Endothelial cell of umbilical vein (primary cell): ENCODE measurements at regions not wholly inside any gene's neighbourhood (a gene's known extent, or its start where the extent isn't known, plus 50 kb on each side); places are given as distances from the start of the nearest gene placed in this dataset.

Experiments used
- EZH2 ChIP-seq: IDR thresholded peaks from 2 replicates; pipeline ENCODE4 v1.6.1; 2012; ENCODE audit warnings: borderline replicate concordance, low read depth, mild to moderate bottlenecking, moderate library complexity, low read length, inconsistent platforms; ENCODE audit not compliant: severe bottlenecking
- GATA2 ChIP-seq: IDR thresholded peaks from 2 replicates; pipeline ENCODE4 v1.7.0; 2011; ENCODE audit warnings: low read depth, mild to moderate bottlenecking, moderate library complexity, mixed read lengths, low read length; ENCODE audit not compliant: insufficient read length, insufficient read depth
- MYC ChIP-seq: IDR thresholded peaks from one replicate; pipeline ENCODE4 v1.6.1; 2011; ENCODE audit warnings: mild to moderate bottlenecking, low read depth, low read length
- POLR2A ChIP-seq: IDR thresholded peaks from 2 replicates; pipeline ENCODE4 v1.6.1; 2012; ENCODE audit warnings: low read depth, mild to moderate bottlenecking, control low read depth, low read length
- POLR2AphosphoS5 ChIP-seq: IDR thresholded peaks from 2 replicates; pipeline ENCODE4 v1.6.1; 2012; ENCODE audit warnings: low read depth, mild to moderate bottlenecking, control low read depth, low read length, moderate library complexity; ENCODE audit not compliant: insufficient read depth
- TF ChIP-seq, protein P1 (sequence below), 2 donors: IDR thresholded peaks; 1 replicate in 1 of 2; 2 replicates in 1 of 2; pipeline ENCODE4 v1.5.1; 2011; ENCODE audit warnings: low read length in 2 of 2, mild to moderate bottlenecking in 2 of 2, moderate library complexity in 2 of 2, control low read depth in 1 of 2, inconsistent platforms in 1 of 2, low read depth in 1 of 2; ENCODE audit not compliant: insufficient read depth in 1 of 2; ENCODE audit errors: extremely low read depth in 1 of 2

DNA sequence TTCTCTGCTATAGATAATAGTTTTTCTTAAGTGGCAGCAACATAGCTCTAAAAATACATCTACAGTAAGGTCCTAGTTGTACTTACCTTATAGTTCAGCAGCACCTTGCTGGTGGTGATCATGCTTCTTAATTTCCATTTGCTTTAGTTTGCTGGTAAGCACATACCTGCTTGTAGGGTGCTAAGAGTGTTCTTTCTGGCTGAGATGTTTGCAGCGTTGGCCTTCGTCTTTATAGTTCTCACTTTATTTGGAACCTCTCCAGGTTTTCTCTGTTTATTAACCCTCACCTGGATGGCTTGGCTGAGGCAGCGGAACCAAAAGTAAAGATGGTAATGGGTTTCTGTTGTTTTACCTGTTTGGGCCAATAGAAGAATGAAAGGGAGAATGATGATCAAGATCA is 123.6 kb upstream of the EFEMP1 start:
- TF ChIP-seq POLR2AphosphoS5 (no peak), POLR2A (no peak), GATA2 (no peak), EZH2 (no peak), MYC (no peak)
- TF ChIP-seq, protein P1, sequence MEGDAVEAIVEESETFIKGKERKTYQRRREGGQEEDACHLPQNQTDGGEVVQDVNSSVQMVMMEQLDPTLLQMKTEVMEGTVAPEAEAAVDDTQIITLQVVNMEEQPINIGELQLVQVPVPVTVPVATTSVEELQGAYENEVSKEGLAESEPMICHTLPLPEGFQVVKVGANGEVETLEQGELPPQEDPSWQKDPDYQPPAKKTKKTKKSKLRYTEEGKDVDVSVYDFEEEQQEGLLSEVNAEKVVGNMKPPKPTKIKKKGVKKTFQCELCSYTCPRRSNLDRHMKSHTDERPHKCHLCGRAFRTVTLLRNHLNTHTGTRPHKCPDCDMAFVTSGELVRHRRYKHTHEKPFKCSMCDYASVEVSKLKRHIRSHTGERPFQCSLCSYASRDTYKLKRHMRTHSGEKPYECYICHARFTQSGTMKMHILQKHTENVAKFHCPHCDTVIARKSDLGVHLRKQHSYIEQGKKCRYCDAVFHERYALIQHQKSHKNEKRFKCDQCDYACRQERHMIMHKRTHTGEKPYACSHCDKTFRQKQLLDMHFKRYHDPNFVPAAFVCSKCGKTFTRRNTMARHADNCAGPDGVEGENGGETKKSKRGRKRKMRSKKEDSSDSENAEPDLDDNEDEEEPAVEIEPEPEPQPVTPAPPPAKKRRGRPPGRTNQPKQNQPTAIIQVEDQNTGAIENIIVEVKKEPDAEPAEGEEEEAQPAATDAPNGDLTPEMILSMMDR (IDR thresholded peaks at IDR 0.05; ENCODE audit: extremely low read depth in 1 of 2, insufficient read depth in 1 of 2, low read depth in 1 of 2, low read length in 2 of 2), result no peak
